Keratinocyte (primary cell): ENCODE measurements at regions not wholly inside any gene's neighbourhood (a gene's known extent, or its start where the extent isn't known, plus 50 kb on each side); places are given as distances from the start of the nearest gene placed in this dataset.

Source experiments
- EZH2 ChIP-seq: IDR thresholded peaks from one replicate; pipeline ENCODE4 v1.6.1; 2012; ENCODE audit warnings: inconsistent platforms, mild to moderate bottlenecking, low read length, moderate library complexity
- TF ChIP-seq, protein P1 (sequence below), 3 experiments: IDR thresholded peaks in 1 of 3; conservative IDR thresholded peaks in 1 of 3; optimal IDR thresholded peaks in 1 of 3; 2 replicates in 2 of 3; 3 replicates in 1 of 3; pipeline versions ENCODE3 to v1.5.1; 2011; ENCODE audit warnings: low read length in 3 of 3, mild to moderate bottlenecking in 3 of 3, moderate library complexity in 2 of 3, control low read depth in 1 of 3, inconsistent platforms in 1 of 3; ENCODE audit not compliant: insufficient read depth in 2 of 3; ENCODE audit errors: extremely low read depth in 1 of 3

GRCh38 chr21:39007985-39008384, 175.3 kb downstream of the PSMG1 start:
- TF ChIP-seq, protein P1, sequence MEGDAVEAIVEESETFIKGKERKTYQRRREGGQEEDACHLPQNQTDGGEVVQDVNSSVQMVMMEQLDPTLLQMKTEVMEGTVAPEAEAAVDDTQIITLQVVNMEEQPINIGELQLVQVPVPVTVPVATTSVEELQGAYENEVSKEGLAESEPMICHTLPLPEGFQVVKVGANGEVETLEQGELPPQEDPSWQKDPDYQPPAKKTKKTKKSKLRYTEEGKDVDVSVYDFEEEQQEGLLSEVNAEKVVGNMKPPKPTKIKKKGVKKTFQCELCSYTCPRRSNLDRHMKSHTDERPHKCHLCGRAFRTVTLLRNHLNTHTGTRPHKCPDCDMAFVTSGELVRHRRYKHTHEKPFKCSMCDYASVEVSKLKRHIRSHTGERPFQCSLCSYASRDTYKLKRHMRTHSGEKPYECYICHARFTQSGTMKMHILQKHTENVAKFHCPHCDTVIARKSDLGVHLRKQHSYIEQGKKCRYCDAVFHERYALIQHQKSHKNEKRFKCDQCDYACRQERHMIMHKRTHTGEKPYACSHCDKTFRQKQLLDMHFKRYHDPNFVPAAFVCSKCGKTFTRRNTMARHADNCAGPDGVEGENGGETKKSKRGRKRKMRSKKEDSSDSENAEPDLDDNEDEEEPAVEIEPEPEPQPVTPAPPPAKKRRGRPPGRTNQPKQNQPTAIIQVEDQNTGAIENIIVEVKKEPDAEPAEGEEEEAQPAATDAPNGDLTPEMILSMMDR (optimal IDR thresholded peaks at IDR 0.05 in 1 of 3, IDR thresholded peaks at IDR 0.05 in 1 of 3, conservative IDR thresholded peaks at IDR 0.05 in 1 of 3; ENCODE audit: extremely low read depth in 1 of 3, insufficient read depth in 2 of 3, low read length in 3 of 3) = no peak
- no peak for TF ChIP-seq EZH2
